ENCODE measurements at regions not wholly inside any gene's neighbourhood (a gene's known extent, or its start where the extent isn't known, plus 50 kb on each side); places are given as distances from the start of the nearest gene placed in this dataset.

GRCh38 chr5:125311743-125312142, 565.3 kb upstream of the ZNF608 start (continued):
- TF ChIP-seq BCLAF1 (IDR thresholded peaks at IDR 0.05): no peak
- TF ChIP-seq ZSCAN29 (IDR thresholded peaks at IDR 0.05): no peak
- no peak for TF ChIP-seq BCL11A (IDR thresholded peaks at IDR 0.05; ENCODE audit: low read depth, low read length)
- no peak for TF ChIP-seq E2F8 (IDR thresholded peaks at IDR 0.05; ENCODE audit: low read depth, partially characterized antibody)

DNA sequence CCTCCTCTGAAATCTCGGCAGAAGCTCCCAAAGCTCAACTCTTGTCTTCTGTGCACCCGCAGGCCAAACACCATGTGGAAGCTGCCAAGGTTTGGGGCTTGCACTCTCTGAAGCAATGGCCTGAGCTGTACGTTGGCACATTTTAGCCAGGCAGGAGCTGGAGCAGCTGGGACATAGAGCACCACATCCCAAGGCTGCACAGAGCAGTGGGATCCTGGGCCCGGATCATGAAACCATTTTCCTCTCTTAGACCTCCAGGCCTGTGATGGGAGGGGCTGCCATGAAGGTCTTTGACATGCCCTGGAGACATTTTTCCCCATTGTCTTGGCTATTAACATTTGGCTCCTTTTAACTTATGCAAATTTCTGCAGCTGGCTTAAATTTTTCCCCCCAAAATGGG, 567.1 kb upstream of the ZNF608 start:
- FAIRE-seq: no peak
- no peak for DNase-seq (ENCODE audit: low read depth, low spot score)
- ChIA-PET RAD21 (ENCODE audit: unreplicated experiment) (no interaction called here), POLR2A (no interaction called here), SMC1A (ENCODE audit: uncharacterized antibody, unreplicated experiment) (no interaction called here), CTCF (no interaction called here)
- intact Hi-C loops (cut with micrococcal nuclease; ENCODE audit: unreplicated experiment): no loop called here
- WGBS (ENCODE audit: insufficient coverage, insufficient replicate concordance, low lambda C conversion rate, missing lambda C conversion rate): 0% methylated on average over 4 of the region's 4 CpGs
- Histone ChIP-seq H3K4me1 (ENCODE audit: control insufficient read depth, insufficient read depth, low read length) (no peaks in the 10 kb centered on the region), H3K9ac (ENCODE audit: control insufficient read depth, insufficient read depth, low read length) (no peak overlapping the region), H3K27me3 (replicated peaks in 1 of 2; ENCODE audit: control insufficient read depth in 2 of 2, insufficient read depth in 2 of 2, low read length in 1 of 2) (no peaks in the 10 kb centered on the region), H3K4me3 (no peak overlapping the region), H3K27ac (ENCODE audit: control insufficient read depth, insufficient read depth) (no peak overlapping the region), H2AFZ (ENCODE audit: control insufficient read depth, low read depth, low read length) (no peak overlapping the region), H3K9me3 (replicated peaks; ENCODE audit: control insufficient read depth, insufficient read depth, low read length) (no peaks in the 10 kb centered on the region; the same call in 2 of the 3 replicates), H3K4me2 (ENCODE audit: control insufficient read depth, insufficient read depth) (no peak overlapping the region), H3K36me3 (ENCODE audit: control insufficient read depth in 2 of 2, insufficient read depth in 2 of 2, low read length in 1 of 2) (no peaks in the 10 kb centered on the region), H4K20me1 (ENCODE audit: control insufficient read depth, insufficient read depth) (no peaks in the 10 kb centered on the region), H3K79me2 (ENCODE audit: control insufficient read depth, insufficient read depth, low read length) (no peaks in the 10 kb centered on the region)
- in situ Hi-C loops (cut with MboI): no loop called here
- no peak for ATAC-seq
- BruUV-seq (replicated peaks): no TSS peak
- TF ChIP-seq ZNF687 (IDR thresholded peaks at IDR 0.05) (no peak), TCF12 (IDR thresholded peaks at IDR 0.05; ENCODE audit: low read depth, low read length) (no peak), NBN (IDR thresholded peaks at IDR 0.05) (no peak), ZNF217 (IDR thresholded peaks at IDR 0.05) (no peak), USF1 (IDR thresholded peaks at IDR 0.05; ENCODE audit: borderline replicate concordance, extremely low read length, insufficient read depth, low read depth, low read length) (no peak)
- TF ChIP-seq, protein P1, sequence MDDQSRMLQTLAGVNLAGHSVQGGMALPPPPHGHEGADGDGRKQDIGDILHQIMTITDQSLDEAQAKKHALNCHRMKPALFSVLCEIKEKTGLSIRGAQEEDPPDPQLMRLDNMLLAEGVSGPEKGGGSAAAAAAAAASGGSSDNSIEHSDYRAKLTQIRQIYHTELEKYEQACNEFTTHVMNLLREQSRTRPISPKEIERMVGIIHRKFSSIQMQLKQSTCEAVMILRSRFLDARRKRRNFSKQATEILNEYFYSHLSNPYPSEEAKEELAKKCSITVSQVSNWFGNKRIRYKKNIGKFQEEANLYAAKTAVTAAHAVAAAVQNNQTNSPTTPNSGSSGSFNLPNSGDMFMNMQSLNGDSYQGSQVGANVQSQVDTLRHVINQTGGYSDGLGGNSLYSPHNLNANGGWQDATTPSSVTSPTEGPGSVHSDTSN (IDR thresholded peaks at IDR 0.05; ENCODE audit: insufficient replicate concordance, low read depth, low read length): no peak

Measured in GM12878 (cell line).